GM21526 (cell line): ENCODE measurements at regions not wholly inside any gene's neighbourhood (a gene's known extent, or its start where the extent isn't known, plus 50 kb on each side); places are given as distances from the start of the nearest gene placed in this dataset.
A peak's percentile ranks its signal among the peaks of the same experiment; 100 is the strongest.

Experiments used
- ATAC-seq: cut with Tn5 transposase; IDR thresholded peaks from one replicate; pipeline ENCODE4 v1.9.1; 2021; ENCODE audit warnings: moderate library complexity; ENCODE audit not compliant: unreplicated experiment, low FRiP score

GRCh38 chr5:23257656-23258055, 249.8 kb upstream of the PRDM9 start:
- ATAC-seq: no peak

GRCh38 chr5:23253621-23254198, 253.7 kb upstream of the PRDM9 start:
- no peak for ATAC-seq

DNA sequence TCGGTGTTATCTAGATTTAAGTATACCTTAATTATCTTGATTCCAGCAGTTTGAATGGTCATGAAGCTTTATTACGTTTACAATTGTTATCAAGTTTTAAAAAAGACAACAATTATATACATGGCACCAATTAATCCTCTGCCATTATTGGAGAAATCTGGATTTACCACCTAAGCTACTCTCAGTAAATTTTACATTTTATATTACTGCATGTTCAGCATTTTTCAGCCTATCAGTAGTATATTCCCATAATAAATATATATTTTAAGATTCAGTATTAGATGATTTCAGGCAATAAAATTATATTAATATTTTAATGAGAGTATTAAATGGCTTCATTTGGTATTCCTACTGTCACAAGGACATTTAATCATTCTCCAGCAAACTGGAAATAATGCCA, 264.5 kb upstream of the PRDM9 start:
- ATAC-seq: no peak

DNA sequence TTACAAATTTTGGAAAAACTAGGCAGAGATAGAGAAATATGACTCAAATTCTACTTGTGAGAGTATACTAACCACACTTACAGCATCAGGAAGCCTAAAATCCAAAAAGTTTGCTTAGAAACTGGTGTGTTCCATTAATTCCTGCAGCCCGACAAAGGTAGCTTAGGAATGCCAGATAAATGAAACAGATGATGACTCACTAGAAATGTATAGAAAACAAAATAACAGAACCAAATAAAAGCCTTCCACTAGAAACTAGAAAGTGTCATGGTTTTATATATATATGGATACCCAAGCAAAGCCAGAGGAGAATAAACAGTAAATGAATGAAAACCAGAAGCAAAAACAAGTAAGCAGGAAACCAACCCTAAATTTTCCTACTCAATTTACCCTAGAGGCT, 272.2 kb upstream of the PRDM9 start:
- ATAC-seq: no peak

- ATAC-seq: no peak
Observed at GRCh38 chr5:23234197-23234596, 273.2 kb upstream of the PRDM9 start.

- ATAC-seq: no peak
Observed at GRCh38 chr5:23223846-23224245, 283.6 kb upstream of the PRDM9 start.

- no peak for ATAC-seq
Observed at GRCh38 chr5:23221831-23222230, 285.6 kb upstream of the PRDM9 start.

- ATAC-seq: no peak
Observed at GRCh38 chr5:23217159-23217558, 290.2 kb upstream of the PRDM9 start.

DNA sequence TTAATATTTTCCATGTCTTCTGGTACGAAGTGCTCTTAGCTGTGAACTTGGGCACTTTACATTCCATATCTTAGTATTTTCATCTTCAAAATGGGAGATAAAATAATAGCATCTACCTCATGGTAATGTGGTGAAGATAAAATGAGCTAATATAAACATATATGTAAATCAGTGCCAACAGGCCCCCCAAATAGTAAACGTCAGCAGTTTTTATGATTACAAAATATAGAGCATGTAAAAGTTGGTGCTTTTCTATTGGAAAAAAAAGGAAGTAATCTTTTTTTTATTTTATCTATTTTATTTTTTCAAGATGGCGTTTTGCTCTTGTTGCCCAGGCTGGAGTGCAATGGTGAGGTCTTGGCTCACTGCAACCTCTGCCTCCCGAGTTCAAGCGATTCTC, 291.1 kb upstream of the PRDM9 start:
- no peak for ATAC-seq

DNA sequence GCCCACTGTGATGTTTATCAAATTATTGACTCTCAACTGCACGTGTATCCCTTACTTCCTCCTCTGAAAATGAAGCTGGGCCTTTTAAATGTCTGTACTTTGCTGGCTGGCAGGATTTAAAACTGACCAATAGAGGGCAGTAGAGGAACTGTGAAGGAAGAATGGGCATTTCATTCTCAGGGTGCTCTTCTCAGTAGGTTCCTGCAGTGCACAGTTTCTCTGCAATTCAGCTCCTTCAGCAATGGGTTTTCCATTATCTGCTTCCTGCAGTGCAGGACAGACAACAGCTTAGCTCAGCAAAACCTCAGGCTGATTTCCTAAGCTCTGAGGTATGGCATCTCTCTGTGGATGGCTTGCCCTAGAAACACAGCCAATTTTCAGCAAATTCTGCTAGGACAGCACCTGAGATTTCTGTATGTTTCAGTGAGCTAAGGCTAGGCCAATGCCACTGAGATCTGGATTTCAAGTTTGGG, 298.4 kb upstream of the PRDM9 start:
- ATAC-seq: peak; percentile 89

DNA sequence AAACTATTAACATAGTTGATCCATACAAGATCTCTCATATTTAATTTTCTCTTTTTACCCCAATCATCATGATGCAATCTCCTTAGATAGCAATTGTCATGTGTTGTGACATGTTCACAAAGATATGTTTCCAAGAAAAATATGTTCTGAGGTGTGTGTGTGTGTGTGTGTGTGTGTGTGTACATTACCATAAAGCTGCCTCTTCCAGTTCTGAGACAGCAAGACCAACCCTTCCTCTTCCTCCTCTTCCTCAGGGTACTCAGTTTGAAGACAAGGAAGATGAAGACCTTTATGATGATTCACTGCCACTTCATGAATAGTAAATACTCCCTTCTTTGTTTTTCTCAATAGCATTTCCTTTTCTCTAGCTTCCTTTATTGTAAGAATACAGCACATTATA, 303.3 kb upstream of the PRDM9 start:
- no peak for ATAC-seq

GRCh38 chr5:23169660-23170416, 316.7 kb upstream of the CDH12 start:
- ATAC-seq: no peak

DNA sequence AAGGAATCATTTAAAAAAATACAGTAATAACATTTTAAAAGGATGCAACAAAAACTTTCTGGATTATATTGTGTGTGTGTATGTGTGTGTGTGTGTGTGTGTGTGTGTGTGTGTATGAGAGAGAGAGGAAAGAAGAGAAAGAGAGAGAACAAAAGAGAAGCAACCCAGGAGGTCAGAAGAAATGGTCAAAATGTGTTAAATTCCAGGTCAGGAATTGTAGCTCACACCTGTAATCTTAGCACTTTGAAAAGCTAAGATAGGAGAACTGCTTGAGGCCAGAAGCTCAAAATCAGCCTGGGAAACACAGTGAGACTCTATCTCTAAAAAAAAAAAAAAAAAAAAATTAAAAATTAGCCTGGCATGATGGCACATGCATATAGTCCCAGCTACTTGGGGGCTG, 311.8 kb upstream of the CDH12 start:
- ATAC-seq: no peak

DNA sequence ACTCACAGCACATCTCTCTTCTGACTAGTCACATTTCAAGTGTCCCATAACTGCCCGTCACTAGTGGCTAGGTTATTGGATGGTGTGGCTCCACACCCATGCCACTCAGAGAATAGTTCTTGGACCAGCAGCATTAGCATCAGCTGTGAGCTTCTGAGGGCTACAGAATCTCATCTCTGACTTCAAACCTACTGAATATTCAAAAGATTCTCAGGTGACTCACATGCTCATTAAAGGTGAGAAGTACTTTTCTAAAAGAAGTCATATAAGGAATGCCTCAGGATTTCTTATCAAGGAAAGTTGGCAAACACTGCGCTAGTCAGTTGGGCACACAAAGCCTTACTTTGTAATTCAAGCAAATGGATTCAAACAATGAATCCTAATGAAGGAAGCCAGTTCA, 305.0 kb upstream of the CDH12 start:
- no peak for ATAC-seq

- no peak for ATAC-seq
Observed at GRCh38 chr5:23157716-23158115, 304.6 kb upstream of the CDH12 start.

- no peak for ATAC-seq
Observed at GRCh38 chr5:23157169-23157568, 304.0 kb upstream of the CDH12 start.

- ATAC-seq: no peak
Observed at GRCh38 chr5:23147625-23148024, 294.5 kb upstream of the CDH12 start.

DNA sequence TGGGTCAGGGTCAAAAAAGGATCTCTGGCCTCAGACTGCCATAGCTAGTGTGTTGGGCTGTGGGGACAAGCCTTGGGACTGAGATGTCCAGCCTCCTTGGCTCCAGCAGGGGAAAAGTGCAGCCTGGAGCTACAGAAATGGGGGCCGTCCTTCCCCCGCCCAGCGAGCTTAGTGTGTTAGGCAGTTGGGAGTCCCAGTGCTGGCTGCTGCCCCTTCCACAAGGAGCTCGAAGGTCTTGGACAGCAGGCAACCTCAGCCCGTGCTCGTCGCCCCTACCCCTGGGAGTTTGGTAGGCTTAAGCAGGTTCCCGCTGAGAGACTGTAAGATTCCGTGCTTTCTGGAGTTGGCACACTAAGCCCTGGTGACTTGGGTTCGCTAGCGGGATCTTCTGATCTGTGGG, 293.0 kb upstream of the CDH12 start:
- no peak for ATAC-seq

DNA sequence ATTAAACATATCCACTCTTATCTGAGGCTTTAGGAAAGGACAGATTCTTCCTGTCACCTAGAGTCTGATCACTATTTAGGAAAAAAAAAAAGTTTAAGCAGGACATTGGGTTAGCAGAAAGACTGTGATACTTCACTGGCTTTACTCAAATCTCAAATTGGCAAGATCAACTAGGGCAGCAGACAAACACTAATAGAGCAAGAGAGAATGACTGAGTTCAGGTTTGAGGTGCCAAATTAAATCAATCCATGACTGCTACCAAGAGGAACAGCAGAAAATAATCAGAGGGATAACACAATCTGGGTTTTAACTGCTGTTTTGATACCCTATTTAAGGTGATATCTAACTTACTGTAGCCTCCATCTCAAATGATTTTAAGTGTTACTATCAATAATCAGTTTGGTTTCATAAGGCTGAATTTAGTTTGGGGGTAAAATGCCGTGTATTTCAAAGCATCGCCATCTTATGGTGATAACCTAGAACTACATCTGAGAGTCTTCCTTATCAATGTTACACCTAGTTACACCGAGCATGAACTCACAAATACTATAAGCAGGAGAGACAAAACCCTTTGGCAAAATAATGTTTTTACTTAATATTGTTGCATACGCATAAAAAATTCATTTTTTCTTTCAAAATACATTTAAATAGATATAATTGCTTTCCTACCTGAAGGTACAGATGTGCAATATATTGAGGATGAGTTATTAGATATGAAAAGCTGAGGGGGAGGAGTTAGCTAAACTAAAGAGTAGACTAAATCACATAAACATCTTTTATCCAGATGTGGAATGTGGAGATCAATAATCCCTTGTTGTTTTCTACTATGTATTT, 286.4 kb upstream of the CDH12 start:
- peak; percentile 71 for ATAC-seq

- no peak for ATAC-seq
Observed at GRCh38 chr5:23136958-23137357, 283.8 kb upstream of the CDH12 start.

GRCh38 chr5:23132231-23132630, 279.1 kb upstream of the CDH12 start:
- ATAC-seq: no peak
